ENCODE measurements at regions not wholly inside any gene's neighbourhood (a gene's known extent, or its start where the extent isn't known, plus 50 kb on each side); places are given as distances from the start of the nearest gene placed in this dataset.

DNA sequence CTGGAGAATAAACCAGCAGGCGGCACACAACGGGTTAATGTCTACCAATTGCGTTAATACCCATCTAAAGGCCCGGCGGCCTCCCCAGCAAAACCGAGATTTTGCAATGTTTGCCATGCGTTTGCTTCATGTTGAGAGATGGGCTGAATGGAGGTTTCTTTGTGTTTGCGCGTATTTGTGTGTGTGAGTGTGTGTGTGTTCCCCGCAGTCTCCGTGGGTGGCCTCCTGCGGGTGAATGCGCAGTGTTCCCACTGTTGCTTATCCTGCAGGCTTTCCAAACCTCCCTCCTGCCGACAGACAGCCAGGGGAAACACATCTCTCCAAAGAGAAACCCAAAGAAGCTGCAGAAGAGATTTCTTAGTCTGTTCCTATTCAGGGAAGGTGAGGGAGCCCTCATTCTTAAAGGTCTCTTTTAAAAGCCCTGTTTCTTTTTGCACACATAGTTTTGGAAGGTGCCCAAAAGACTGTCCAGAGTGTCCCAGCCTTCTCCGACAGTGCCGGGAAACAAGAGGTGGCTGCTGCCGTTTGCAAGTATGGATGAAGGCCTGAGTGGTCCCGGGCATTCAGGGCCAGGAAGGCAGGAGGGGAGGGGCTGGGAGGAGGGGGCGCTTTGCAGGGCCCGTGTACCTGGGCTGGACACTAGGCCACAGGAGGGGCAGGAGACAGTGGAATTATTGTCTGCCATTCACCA, 103.8 kb upstream of the ERCC6L2 start (continued):
- TF ChIP-seq, protein P1, sequence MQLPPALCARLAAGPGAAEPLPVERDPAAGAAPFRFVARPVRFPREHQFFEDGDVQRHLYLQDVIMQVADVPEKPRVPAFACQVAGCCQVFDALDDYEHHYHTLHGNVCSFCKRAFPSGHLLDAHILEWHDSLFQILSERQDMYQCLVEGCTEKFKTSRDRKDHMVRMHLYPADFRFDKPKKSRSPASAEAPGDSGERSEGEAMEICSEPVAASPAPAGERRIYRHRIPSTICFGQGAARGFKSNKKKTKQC (CRISPR knock-in tag; IDR thresholded peaks at IDR 0.05) = no peak
- TF ChIP-seq, protein P2, sequence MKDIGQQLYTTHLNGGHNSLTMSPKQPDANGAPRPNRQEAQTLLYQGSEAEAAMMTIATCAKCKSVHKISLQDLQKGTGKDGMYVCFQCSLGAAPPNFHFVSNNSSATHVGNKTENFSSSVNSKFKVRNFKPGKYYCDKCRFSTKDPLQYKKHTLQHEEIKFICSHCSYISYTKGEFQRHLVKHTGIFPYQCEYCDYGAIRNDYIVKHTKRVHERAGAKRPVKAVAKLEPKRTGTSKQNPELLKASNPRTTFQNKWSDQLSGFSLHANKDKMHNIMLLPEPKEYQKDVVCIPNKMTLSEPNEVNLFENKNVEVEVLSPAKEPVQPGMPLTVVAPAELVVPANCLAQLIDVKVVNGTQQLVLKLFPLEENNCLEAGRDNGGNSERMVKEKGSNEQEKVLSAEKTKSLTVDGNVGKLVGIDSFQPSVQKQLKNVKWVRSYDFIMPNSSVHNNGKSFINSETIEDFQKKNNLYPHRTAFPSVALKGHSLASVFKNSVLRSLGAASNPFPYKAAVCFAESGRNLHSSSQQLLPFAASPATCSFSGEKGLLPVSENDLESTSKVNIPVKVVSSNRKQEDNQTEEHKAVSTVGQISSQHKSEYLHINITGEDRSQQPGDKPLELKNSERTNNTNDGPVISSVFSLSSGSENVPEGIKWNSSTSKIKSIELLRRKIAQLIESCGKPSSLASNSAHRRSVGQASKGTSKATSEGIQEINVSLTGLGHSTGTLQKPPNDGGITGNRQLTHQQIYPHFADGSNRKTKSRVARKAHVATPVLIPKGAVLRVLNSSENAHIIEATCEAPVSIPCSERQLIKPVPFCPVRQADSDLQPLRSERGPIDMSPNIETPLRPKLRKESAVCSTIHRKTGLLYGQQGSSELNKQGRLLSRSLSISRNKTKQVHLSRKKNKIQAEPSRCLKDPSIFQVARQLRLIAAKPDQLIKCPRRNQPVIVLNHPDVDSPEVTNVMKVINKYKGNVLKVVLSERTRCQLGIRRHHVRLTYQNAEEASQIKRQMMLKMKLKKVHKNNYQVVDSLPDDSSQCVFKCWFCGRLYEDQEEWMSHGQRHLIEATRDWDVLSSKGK (CRISPR knock-in tag; IDR thresholded peaks at IDR 0.05) = no peak
- no peak for TF ChIP-seq TAF15 (IDR thresholded peaks at IDR 0.05; ENCODE audit: low read depth, low read length)
- TF ChIP-seq ZNF707 (CRISPR knock-in tag; conservative IDR thresholded peaks at IDR 0.05) = no peak
- no peak for TF ChIP-seq BMI1 (IDR thresholded peaks at IDR 0.05; ENCODE audit: low read length)

DNA sequence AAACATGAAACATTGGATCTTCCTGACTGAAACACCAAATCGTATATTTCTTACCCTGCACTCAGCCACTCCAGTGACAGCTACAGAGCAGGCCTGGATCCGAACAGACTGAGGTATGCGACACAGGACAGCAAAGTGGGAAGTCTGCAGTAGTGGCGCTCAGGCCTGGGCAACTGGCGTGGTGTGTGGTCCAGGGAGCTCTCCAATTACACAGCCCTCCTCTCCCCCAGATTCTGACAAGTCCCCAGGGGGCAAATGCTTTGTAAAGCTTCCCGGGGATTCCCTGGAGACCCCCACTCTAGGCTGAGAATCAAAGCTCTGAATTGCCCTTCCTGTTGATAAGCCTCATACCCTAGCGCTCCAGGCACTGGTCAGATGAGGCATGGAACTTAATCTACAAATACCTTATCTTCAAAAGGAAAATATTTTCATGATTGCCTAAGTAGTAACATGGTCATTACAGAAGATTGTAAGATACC, 104.8 kb upstream of the ERCC6L2 start:
- no peak overlapping the region for H3K27ac ChIP-seq (ENCODE audit: extremely low read depth, low read depth, low read length)
- TF ChIP-seq SREBF1 (IDR thresholded peaks at IDR 0.05; ENCODE audit: borderline replicate concordance, low read depth, low read length) (no peak), DDX20 (tag; IDR thresholded peaks at IDR 0.05; ENCODE audit: low read depth) (no peak), BRCA1 (IDR thresholded peaks at IDR 0.05) (no peak), BRCA1 (CRISPR knock-in tag; IDR thresholded peaks at IDR 0.05) (no peak), HEY1 (CRISPR knock-in tag; IDR thresholded peaks at IDR 0.05; ENCODE audit: borderline replicate concordance) (no peak), ATF1 (CRISPR knock-in tag; IDR thresholded peaks at IDR 0.05) (no peak), ATF1 (tag; IDR thresholded peaks at IDR 0.05) (no peak), PML (IDR thresholded peaks at IDR 0.05; ENCODE audit: low read length) (no peak), CHD1 (IDR thresholded peaks at IDR 0.05; ENCODE audit: low read length) (no peak), EP400 (IDR thresholded peaks at IDR 0.05) (no peak)
- TF ChIP-seq, protein P2 (CRISPR knock-in tag; IDR thresholded peaks at IDR 0.05) = no peak

More for the DNA sequence above, 104.8 kb upstream of the ERCC6L2 start:
- Histone ChIP-seq H3K27me3 (ENCODE audit: control insufficient read depth in 2 of 2, insufficient read depth in 2 of 2, low read length in 2 of 2) (peaks cover 28 to 69% of the 10 kb centered on the region in 2 experiments), H3K9me3 (replicated peaks; ENCODE audit: control insufficient read depth, insufficient read depth, low read depth, low read length) (no peaks in the 10 kb centered on the region), H3K9ac (ENCODE audit: insufficient read depth in 1 of 2, low read depth in 2 of 2, low read length in 2 of 2) (no peak overlapping the region), H3K4me1 (replicated peaks in 1 of 2; ENCODE audit: control insufficient read depth in 2 of 2, insufficient read depth in 2 of 2, low read length in 2 of 2) (peaks cover 0 to 4% of the 10 kb centered on the region in 2 experiments; a peak in 1 of 5 replicates), H3K79me2 (ENCODE audit: control insufficient read depth, insufficient read depth, low read length) (no peaks in the 10 kb centered on the region), H3K9me1 (ENCODE audit: control insufficient read depth, insufficient read depth, low read length) (no peaks in the 10 kb centered on the region), H4K20me1 (replicated peaks; ENCODE audit: control insufficient read depth, insufficient read depth, low read length) (no peaks in the 10 kb centered on the region), H3K36me3 (ENCODE audit: control insufficient read depth, insufficient read depth, low read length) (no peaks in the 10 kb centered on the region), H2AFZ (ENCODE audit: low read depth, low read length) (no peak overlapping the region), H3K4me2 (ENCODE audit: insufficient read depth, low read length) (no peak overlapping the region), H3K4me3 (no peak overlapping the region)
- CTCF ChIA-PET (ENCODE audit: low intra/inter-chr PET ratio) = no interaction called here
- under 1% methylated on average over 7 of the region's 7 CpGs for WGBS (ENCODE audit: insufficient coverage, low coverage, missing lambda C conversion rate)
- FAIRE-seq (no peak), ATAC-seq (no peak), DNase-seq (ENCODE audit: extremely low read depth in 1 of 4, low spot score in 3 of 4) (no peak)
- POLR2A ChIA-PET = interaction anchor here (0.6 to 1.6 kb wide), 2 partner anchors 8 to 541 kb away, joined by 3 read pairs; no protein-coding TSS in a partner anchor
- BruUV-seq (replicated peaks) = no TSS peak
- in situ Hi-C loops (cut with MboI) (no loop called here), intact Hi-C loops (cut with micrococcal nuclease) (no loop called here)

All from K562 (cell line).